K562 (cell line): ENCODE measurements at regions not wholly inside any gene's neighbourhood (a gene's known extent, or its start where the extent isn't known, plus 50 kb on each side); places are given as distances from the start of the nearest gene placed in this dataset.
A peak's percentile ranks its signal among the peaks of the same experiment; 100 is the strongest.

Experiments
- CBFB ChIP-seq: sonication (generic); formaldehyde crosslinking; IDR thresholded peaks from 2 replicates; pipeline ENCODE4 v1.4.0; 2020; ENCODE audit warnings: mild to moderate bottlenecking, missing genetic modification reagents
- CC2D1A ChIP-seq: fragments of 450-650 bp; IDR thresholded peaks from 2 replicates; pipeline ENCODE4 v1.6.1; 2017; ENCODE audit warnings: mild to moderate bottlenecking
- CTCF ChIP-seq, 3 experiments: IDR thresholded peaks in 2 of 3; conservative IDR thresholded peaks in 1 of 3; 2 replicates each; pipeline ENCODE4 v1.5.1; 2011 to 2012; ENCODE audit warnings: low read length in 3 of 3, mild to moderate bottlenecking in 3 of 3, control low read depth in 2 of 3, improper control_type of control experiment in 1 of 3, inconsistent platforms in 1 of 3, low read depth in 1 of 3, mixed read lengths in 1 of 3, moderate library complexity in 1 of 3; ENCODE audit not compliant: insufficient read depth in 2 of 3
- DNMT1 ChIP-seq: fragments of 450-650 bp; IDR thresholded peaks from 2 replicates; pipeline ENCODE4 v1.6.1; 2016; ENCODE audit warnings: antibody characterized with exemption, mild to moderate bottlenecking
- EGR1 ChIP-seq: fragments of 450-650 bp; conservative IDR thresholded peaks from 2 replicates; pipeline ENCODE4 v1.6.1; 2017; ENCODE audit warnings: mild to moderate bottlenecking
- NBN ChIP-seq: fragments of 450-650 bp; IDR thresholded peaks from 2 replicates; pipeline ENCODE4 v1.6.1; 2016; ENCODE audit warnings: low read depth, mild to moderate bottlenecking
- TARDBP ChIP-seq: fragments of 450-650 bp; IDR thresholded peaks from 2 replicates; pipeline ENCODE4 v1.6.1; 2016

- no peak for TF ChIP-seq TARDBP
- TF ChIP-seq NBN = no peak
- no peak for TF ChIP-seq EGR1
- no peak for TF ChIP-seq CBFB
- TF ChIP-seq DNMT1 = no peak
- peak; percentile 47 to 60 (median 59); a peak in 5 of 6 replicates for TF ChIP-seq CTCF (IDR thresholded peaks at IDR 0.05 in 2 of 3, conservative IDR thresholded peaks at IDR 0.05 in 1 of 3; ENCODE audit: insufficient read depth in 2 of 3, low read depth in 1 of 3, low read length in 3 of 3)
- TF ChIP-seq CC2D1A = no peak
These were observed 88.0 kb upstream of the TMEM260 start for GRCh38 chr14:56491299-56492285.
